HG02870 (cell line): ENCODE measurements at regions not wholly inside any gene's neighbourhood (a gene's known extent, or its start where the extent isn't known, plus 50 kb on each side); places are given as distances from the start of the nearest gene placed in this dataset.
"Not testable (repeated sequence)": the region's sequence is repeated elsewhere in the genome, so short reads cannot be mapped to it uniquely, and the experiment has no call there.

Experiments
- ATAC-seq: cut with Tn5 transposase; IDR thresholded peaks from one replicate; pipeline ENCODE4 v1.9.1; 2021; ENCODE audit warnings: mild to moderate bottlenecking, moderate library complexity; ENCODE audit not compliant: unreplicated experiment

DNA sequence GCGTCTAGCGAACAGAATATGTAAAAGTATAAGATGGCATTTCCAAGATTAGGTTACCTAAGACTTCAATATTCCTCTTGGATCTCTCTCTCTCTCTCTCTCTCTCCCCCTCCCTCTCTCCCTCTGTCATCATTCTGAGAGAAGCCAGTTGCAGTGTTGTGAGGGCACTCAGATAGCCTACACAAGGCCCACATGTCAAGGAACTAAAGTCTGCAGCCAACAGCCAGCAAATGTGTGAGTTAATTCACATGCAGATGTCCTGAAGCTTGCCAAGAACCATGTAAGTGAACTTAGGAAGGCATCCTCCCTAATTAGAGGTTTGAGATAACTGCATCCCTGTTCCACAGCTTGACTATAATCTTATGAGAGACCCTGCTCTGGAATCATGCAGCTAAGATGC, 822.9 kb upstream of the PRR20A start:
- ATAC-seq = no peak

DNA sequence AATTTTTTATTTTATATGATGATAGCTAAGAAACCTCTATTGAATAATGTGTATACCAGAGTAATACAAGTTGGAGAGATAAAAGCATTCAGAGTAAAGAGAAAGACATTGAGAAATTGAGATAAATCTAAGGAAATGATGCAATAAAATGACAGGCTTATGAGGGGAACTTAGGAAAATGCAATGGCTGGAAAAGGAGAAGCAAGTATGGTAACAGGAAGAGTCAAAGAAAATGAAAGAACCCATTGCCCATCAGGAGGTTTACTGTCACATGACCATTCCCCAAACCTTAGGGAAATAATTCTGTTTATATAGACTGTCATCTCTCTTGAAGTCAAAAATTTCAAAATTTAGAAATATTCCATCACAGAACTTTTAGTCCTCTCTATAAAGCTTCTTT, 808.0 kb upstream of the PRR20A start:
- ATAC-seq = no peak

DNA sequence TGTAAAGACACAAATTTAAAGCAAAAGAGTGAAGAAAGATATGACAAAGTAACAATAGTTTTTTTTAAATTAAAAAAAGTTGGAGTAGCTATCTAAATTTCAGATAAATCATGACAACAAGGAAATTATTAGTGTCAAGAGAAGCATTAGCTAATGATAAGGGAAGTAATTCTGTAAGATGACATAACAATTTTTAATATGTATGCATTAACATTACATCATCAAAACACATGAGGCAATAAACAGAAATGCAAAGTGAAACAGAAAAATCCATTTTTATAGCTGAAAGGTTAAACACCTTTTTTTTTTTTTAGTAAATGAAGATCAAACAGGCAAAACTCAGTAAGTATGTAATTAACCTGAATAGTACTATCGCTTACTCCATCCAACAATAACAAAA, 804.9 kb upstream of the PRR20A start:
- ATAC-seq = no peak

DNA sequence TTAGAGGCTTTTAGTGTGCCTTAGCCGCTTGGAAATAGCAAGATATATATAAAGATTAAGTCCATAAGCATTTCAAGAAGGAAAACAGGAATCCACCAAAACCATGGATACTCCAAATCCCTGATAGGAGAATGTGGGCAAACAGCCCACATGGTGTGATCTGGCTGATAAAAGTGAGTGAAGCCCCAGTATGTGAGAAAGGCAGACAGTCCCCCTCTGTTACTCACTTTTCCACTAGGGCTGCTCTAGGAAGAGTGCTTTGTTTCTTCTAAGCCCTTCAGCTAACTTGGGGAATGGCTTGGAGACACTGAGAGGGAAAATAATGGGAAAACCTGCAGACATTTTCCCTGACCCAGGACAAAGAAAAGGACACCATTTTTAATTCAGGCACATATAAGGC, 802.3 kb upstream of the PRR20A start:
- ATAC-seq = no peak

DNA sequence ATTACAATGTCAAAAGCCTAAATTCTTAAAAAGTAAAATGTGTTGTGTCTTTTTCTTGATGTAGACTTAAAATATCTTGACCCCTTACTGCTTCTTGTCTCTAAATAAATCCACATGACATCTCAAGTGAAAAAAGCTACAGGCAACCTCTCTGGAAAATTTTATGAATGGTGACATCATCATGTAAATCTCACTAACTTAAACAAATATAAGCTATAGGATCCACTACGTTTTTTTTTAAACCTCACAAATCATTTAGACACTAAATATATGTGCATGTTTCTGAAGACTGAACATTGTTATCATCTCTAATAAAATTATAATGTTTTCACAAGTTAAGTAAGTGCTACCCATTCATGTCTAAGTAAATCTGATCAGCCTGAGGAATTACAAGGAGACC, 793.7 kb upstream of the PRR20A start:
- ATAC-seq = no peak

DNA sequence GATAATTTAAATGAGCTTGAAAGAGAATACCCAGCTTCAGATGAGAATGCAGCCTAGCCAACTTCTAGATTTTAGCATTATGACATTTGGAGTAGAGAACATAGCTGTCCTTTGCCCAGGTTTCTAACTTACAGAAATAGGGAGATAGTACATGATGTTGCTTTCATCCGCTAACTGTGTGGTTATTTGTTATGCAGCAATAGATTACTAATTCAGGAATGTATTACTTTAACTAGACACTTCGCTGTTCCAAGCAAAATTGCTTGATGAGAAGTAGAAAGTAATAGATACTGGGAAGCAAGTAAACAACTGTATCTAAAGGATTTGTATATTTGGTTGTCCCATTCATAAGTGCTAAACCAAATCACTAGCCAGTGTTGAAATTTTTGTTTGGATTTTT, 790.9 kb upstream of the PRR20A start:
- no peak for ATAC-seq

DNA sequence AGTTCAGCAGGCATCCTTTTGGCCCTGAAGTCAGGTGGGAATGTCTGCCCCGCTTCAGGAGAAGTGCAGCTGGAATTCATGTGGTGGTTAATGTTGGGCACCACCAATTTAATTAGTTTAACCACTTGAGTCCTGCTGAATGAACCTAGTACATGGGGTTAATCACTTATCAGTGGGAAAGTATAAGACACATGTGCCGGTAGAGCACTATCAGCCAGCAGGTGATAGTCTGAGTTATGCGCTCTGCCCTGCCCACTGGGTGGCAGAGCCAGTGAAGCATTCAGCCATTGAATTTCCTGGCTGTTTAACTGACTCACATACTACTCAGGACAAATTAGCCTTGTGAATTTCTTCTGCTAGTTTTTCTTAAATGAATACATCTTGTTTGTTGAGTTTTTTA, 789.7 kb upstream of the PRR20A start:
- no peak for ATAC-seq

DNA sequence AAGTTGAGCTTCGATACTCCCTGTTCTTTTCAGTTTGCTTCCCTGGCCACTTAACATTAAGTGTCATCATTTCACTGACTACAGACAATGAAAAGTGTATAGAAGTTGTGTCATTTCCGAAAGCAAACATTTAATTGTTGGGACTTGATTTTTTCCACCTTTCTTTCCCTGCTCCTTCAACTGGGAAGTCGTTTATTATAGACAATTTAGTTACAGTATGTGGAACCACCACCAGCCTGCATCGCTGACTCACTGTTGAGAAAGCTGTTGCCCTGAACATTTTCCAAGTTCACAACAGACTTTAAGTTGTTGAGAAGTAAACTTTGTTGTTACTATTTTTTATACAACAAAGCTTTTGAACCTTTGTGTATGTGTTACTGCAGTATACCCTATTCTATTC, 788.4 kb upstream of the PRR20A start:
- no peak for ATAC-seq

DNA sequence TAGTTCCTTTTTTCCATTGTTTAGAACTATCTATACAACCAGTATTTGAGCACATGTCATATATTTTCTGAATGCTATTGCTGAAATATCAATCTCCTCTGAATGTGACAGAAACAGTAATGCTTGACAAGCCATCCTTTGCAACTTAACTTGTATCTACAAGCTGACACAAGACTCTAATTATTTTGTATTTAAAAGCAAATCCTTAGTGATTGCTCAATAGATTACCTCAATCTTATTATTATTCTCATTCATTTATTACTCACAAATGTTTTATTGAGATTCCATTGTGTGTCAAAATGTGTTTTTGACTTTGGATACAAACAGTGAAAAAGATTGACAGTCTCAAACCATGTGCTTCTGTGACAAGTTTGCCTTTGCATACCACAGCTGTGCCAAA, 787.8 kb upstream of the PRR20A start:
- ATAC-seq = no peak

DNA sequence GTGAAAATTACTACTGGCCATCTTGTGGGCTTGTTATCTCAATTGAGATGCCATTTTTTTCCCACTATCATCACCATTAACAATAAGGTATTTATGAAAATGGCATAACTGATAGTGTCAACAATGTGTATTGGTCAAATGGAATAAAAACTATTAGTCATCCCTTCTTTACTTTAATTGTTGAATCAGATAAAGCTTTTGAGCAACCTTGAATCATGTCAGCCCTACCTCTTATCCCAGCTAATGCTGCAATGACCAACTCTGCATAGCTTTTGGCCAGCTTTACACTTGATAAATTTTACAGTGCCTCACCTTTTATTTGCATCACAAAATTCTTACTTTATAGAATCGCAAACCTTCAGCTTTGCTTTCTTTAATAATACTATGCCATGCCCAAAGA, 784.0 kb upstream of the PRR20A start:
- no peak for ATAC-seq

DNA sequence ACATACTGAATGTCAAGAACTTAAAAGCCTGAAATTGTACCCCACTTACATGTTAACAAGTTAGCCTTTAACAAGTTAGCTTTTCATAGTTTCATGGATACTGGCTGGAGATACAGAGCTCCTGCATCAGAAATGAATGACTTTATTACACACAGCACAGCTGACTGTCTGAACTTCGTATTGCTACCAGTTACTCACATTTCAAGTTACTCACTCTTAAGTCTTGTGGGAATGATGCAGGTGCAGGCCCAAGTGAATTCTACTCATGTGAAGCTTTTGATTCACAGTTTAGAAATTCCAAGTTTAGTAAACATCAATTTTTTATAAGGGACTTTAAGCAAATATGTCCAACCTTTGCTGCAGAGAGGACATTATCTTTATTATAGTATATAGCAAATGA, 762.2 kb upstream of the PRR20A start:
- no peak for ATAC-seq

DNA sequence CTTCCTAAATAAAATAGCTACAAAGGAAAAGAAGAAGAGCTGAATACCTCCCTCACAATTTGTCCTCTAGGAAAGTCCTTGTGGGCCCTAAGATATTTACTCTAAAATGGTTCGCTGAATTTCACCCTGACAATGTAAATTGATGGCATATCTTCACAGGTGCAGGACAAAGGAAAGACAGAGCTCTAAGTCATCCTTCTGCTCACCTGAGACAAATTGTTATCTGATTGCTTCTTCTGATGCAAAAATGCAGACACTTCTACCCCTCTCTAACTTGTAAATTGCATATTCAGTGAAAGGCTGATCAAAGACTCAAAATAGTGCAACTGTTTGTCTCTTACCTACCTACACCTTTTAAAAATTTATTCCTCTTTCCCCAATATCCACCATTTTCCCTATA, 747.2 kb upstream of the PRR20A start:
- ATAC-seq = no peak

DNA sequence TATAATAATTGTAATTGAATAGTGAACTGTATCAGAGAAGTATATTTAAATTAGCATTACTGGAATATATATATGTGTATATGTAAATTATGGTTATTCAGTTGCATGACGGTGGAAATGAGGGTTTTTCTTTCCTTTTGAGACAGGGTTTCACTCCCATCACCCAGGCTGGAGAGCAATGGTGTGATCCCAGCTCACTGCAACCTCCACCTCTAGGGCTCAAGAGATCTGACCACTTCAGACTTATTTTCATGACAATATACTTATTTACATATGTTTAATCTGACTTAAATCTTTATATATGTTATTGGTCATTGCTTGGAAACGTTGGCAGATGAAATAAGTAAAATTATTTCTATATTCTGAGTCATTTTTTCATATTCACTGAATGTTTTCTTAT, 744.4 kb upstream of the PRR20A start:
- no peak for ATAC-seq

DNA sequence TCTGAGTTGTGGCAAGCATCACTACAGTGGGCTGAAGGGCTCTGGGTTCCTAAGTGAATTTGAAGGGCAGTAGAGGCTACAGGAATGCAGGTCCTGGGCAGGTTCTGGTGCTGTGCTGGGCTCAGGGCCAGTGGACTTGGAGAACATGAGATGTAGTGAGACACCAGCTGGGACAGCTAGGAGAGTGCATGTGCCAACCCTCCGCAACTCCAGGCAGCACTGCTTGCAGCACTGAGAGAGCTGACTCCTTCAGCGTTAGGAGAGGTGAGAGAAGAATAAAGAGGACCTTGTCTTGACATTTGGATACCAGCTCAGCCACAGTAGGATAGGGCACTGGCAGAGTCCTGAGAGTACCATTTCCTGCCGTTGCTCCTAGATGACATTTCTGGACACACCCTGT, 739.9 kb upstream of the PRR20A start:
- ATAC-seq = no peak

DNA sequence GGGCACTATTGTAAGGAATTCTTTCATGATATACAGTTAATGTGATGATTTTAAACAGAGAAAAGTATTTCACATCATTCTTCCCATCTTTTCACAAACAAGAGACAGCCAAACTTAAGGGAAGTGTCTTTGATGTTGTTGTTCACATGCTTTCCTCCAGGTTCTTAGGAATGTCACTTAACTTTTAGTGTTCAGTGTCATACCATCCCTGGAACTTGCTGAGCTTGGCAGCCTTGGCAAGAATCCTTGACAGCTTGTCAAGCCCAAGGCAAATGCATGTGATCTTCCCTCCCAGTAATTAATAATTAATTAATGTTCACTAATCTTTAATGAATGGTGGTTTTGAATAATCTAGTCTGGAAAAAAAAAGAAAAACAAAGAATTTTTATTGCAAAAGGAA, 727.9 kb upstream of the PRR20A start:
- no peak for ATAC-seq

DNA sequence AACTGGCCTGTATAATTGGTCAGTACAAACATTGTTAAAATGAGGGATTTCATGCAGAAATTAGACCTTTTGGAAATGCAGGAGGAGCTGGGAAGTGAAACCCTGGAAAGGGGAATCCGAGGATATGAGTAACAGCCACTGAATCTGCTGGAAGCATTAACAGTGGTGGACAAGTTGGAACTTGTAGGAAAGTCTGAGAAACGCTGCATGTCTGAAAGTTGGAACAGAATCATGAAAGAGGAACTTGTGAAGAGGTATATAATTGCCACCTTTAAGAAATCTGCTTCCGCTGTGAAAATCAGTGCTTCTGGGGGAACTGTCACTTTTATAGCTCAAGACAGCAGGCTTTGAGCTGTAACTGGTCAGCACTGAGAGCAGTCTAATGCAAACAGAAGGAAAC, 716.5 kb upstream of the PRR20A start:
- ATAC-seq = no peak

DNA sequence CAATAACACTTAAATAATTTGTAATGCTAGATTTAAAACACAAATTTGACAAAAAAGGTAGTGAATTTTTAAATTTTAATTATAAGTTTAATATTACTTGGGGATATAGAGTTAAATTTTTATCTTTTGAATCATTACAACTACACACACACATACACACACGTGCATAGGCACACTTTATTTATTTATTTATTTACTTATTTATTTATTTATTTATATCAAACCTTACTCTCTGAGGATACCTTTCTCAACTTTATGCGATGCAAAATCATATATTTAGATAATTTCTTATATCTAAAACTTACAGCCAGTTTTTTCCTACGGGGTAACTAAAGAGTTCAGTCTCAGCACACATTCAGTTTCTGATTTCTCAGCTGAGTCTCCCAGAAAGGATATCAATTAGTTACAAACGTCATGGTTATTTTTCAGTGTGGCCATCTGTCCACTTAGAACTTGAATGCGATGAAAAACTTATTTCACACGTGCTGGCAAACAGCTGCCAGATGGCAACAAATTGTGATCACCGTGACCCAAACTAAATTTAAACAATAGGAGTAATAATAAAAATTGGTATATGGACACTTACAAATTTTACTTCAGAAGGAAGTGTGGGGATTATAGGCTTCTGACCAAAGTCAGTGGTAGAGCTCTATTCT, 683.1 kb upstream of the PRR20A start:
- no peak for ATAC-seq

DNA sequence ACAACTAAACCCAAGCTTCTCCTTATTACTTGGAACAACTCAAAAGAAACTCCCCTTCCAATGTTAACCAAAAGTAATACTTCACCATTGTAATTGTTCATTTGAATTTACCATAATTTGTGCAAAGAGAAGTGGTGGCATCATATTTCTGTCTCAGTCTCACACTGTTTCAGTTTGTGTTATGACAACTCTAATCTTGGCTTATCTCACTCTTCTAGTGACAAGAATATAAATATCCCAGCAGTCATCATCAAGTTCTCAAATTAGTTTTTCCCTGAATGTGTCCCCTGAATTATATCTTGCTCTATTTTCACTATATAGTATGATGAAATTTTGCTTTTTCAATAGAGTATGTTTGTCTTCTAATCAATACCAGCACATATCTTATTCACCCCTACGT, 681.4 kb upstream of the PRR20A start:
- no peak for ATAC-seq

DNA sequence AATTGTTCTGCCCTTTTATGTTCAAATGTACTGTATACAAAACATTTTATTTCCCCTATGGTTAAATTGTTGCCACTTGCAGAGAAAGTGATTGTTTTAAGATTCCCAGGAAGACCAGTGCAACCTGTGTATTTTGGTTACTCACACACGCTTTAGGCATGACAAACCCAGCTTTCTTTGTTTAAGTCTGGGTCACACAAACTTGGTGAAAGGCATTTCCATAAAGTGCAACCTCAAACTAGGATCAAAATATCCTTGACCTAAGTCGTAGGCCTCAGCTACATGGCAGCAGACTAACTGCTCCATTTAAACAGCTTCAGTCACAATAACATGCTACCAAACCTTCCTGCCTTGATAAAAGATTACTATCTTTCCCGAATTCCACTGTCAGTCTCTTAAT, 639.0 kb upstream of the PRR20A start:
- no peak for ATAC-seq

DNA sequence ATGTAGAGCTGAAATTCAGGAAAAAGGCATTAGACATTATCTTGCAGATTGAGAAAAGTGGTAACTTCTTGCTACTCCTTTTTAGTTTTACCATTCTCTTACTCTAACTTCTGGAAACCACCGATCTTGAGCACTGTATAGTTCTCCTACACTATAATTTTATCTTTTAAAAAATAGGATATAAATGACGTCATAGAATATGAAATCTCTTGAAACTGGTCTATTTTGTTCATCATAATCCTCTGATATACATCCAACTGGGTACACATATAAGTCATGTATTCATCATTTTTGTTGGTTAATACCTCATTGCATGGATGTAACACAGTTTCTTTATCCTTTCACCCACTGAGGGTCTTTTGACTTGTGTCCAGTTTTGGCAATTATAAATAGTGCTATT, 629.9 kb upstream of the PRR20A start:
- no peak for ATAC-seq

DNA sequence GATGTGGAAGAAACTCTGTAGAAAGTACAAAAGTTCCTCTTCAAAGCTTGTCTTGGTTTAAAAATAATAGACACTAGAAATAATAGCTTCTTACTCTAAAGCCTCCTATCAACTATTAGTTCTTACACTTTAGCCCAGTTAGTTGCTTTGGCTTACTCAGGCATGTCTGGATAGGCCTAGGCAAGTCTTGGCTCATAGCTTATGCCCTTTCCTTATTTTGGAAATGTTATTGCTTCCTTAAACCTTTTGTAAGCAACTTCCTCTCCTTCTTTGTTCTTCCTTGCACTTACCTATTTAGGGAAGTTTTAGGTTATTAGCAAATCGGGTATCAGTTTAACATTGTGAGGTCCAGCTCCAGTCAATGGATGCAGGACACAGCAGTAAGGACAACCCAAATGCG, 628.4 kb upstream of the PRR20A start:
- ATAC-seq = not testable (repeated sequence)

DNA sequence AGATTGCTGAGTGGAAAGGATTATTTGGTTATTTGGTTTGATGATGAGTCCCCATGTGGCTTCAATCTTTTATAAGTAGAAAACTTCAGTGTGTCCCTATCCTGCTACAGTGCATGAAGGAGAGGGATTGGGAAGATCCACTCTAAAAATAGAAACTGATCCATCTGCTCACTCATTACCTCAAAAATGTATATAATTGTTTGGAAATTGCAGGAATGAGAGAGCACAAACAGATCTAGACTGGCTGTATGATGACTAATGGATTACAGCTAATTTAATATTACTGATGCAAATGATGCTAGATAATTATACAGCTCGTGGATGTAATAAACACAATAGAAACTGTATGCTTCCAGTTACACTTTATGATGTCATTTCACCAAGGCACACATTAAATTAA, 625.3 kb upstream of the PRR20A start:
- no peak for ATAC-seq

DNA sequence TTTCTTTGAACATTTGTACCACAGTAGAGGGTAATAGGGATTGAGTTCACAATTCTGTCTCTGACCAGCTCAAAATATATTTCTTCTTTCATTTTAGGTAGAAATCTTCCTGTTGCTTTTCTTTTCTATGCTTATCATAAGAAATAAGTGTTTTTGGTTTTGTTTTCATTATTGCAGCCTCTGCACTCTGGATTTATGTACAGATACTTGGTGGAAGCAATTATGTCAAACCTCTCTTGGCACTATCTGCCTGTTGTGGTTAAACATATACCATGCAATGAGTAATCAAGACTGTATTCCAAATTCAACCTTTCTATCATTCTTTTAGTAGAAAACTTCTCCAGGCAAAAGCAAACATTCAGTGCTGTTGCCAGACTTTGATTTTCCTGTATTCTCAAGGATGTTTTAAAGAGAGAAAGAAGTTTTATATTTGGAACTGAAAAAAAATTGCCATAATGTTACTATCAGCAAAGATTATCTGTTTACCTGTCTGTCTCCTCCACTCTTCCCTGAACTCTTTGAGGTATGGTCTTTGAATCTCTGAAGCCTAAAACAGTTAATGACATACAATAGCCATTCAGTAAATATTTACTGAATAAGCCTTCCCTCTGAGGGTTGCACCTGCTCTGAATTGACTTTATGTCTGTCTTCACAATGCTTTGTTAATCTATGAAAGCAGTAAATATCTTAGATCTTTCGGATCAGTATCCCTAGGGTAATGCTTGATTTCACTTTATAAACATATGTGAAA, 612.5 kb upstream of the PRR20A start:
- ATAC-seq = no peak
